ENCODE measurements at regions not wholly inside any gene's neighbourhood (a gene's known extent, or its start where the extent isn't known, plus 50 kb on each side); places are given as distances from the start of the nearest gene placed in this dataset.

GRCh38 chr16:86283944-86284343, 226.4 kb upstream of the FOXF1 start:
- no peak for DNase-seq (ENCODE audit: low spot score)

GRCh38 chr16:86285421-86285820, 224.9 kb upstream of the FOXF1 start:
- no peak for DNase-seq (ENCODE audit: low spot score)
- TF ChIP-seq CTCF (IDR thresholded peaks at IDR 0.05; ENCODE audit: extremely low read depth, missing control alignments), result no peak

More at GRCh38 chr16:86283944-86284343, 226.4 kb upstream of the FOXF1 start:
- TF ChIP-seq CTCF (IDR thresholded peaks at IDR 0.05; ENCODE audit: extremely low read depth, missing control alignments), result no peak

GRCh38 chr16:86285938-86286921, 224.1 kb upstream of the FOXF1 start:
- TF ChIP-seq CTCF (IDR thresholded peaks at IDR 0.05; ENCODE audit: extremely low read depth, missing control alignments), result no peak
- DNase-seq (ENCODE audit: low spot score), result no peak

- no peak for DNase-seq (ENCODE audit: low spot score)
- TF ChIP-seq CTCF (IDR thresholded peaks at IDR 0.05; ENCODE audit: extremely low read depth, missing control alignments), result no peak
Observed at GRCh38 chr16:86286991-86287663, 223.2 kb upstream of the FOXF1 start.

- DNase-seq (ENCODE audit: low spot score), result no peak
- no peak for TF ChIP-seq CTCF (IDR thresholded peaks at IDR 0.05; ENCODE audit: extremely low read depth, missing control alignments)
Observed at GRCh38 chr16:86287664-86288201, 222.6 kb upstream of the FOXF1 start.

- TF ChIP-seq CTCF (IDR thresholded peaks at IDR 0.05; ENCODE audit: extremely low read depth, missing control alignments), result no peak
- DNase-seq (ENCODE audit: low spot score), result no peak
Observed at GRCh38 chr16:86288716-86289294, 221.5 kb upstream of the FOXF1 start.
